HG03342 (cell line): ENCODE measurements at regions not wholly inside any gene's neighbourhood (a gene's known extent, or its start where the extent isn't known, plus 50 kb on each side); places are given as distances from the start of the nearest gene placed in this dataset.
A peak's percentile ranks its signal among the peaks of the same experiment; 100 is the strongest.
"Not testable (repeated sequence)": the region's sequence is repeated elsewhere in the genome, so short reads cannot be mapped to it uniquely, and the experiment has no call there.

Experiments used
- ATAC-seq: cut with Tn5 transposase; IDR thresholded peaks from one replicate; pipeline ENCODE4 v1.9.1; 2021; ENCODE audit warnings: mild to moderate bottlenecking, moderate library complexity; ENCODE audit not compliant: unreplicated experiment

DNA sequence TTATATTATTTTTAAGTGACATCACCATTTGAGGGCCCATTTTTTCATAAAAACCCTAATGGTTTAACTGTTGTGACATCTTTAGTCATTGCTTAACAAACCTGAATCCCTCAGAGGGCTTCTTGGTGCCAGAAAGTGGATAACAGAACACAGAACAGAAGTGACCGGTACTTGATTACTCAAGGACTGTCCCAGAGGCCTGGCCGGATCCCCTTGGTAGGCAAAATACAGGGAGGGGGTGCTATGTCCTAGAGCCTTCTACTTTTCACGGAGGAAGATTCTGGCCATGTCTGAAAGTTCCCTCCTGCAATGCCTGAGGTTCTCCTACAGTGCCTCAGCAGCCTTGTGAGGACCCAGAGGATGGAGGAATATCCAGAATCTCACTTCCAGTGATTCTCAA lies 94.3 kb upstream of the DCLK2 start:
- ATAC-seq = no peak

DNA sequence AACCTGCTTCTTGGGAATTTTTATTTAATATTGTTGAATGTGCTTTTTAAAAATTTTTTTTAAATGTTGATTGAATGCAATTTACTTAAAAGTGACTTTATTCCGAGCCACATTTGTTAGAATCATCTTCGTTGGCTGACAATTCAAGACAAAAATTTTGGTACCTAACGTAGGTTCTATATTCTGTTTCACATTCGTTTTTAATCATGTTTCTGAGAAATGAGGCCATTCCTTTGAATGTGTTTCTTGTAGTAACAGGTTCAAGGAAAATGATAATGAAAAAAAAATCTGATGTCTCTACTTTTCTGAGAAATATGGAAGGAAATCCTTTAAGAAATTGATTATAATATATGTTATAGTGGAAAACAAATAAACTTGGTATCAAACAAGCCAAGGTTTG lies 92.3 kb upstream of the DCLK2 start:
- ATAC-seq = no peak

DNA sequence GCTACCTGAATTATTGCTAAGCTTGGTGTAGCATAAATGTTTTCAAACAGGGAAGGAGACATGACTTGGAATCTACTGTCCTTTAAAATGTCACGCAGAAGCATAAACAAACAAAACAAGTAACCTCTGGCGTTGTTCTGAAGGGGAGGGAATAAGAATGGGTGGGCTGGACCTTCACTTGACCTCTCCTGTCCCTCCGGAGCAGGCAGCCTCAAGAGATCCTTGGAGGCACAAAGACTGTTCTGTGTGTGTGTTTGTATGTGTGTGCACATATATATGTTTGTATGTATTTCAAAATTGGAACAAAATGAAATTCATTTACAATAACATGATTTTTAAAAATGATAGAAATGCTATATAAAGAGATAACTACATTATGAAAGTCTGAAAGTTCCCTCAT lies 91.3 kb upstream of the DCLK2 start:
- ATAC-seq = no peak

DNA sequence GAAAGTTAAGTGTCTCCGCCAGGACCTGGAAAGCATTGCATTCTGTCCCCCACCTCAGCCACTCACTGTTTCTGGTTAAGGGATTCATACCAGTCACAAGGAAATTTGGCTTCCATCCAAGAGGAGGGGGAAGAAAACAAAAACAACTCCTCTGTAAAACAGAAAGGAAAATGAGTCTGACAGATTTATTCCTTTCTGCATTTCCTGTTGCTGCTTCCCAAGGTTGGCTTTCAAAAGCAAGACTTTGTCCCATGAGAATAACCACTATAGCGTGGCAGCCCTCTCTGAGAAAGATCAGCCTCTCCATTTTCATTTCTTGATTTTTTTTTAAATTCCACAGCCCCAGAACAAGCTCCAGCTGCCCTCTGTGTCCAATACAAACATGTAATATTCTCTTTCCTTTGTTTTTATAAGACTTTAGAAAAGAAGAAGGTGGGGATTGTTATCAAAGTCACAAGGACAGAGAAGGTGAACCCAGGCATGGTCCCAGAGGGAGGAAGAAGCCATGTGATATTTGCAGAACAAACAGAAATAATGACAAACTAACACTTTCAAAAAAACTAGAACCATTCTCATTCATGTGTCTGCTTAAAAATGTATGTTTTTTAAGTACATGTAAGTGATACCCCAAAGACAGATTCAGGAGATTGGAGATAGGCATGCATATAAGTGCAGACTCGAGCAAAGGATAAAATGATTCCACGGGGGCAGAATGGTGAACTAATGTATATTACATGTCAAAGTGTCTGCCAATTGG lies 90.7 kb upstream of the DCLK2 start:
- ATAC-seq = no peak

DNA sequence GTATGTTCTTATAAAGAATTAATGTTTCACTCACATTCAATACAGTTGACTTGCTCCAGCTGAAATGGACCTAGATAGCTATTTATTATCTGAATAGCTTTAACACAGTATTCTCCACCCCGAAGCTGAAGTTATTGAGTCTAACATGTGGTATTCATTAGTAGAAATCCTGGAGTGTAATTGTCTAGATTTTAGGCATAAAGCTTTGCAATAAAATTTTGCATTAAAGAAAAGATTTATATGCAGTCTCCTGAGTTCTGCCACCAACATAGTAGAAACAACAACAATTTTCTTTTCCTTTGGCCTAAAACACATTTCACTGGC lies 90.2 kb upstream of the DCLK2 start:
- no peak for ATAC-seq

DNA sequence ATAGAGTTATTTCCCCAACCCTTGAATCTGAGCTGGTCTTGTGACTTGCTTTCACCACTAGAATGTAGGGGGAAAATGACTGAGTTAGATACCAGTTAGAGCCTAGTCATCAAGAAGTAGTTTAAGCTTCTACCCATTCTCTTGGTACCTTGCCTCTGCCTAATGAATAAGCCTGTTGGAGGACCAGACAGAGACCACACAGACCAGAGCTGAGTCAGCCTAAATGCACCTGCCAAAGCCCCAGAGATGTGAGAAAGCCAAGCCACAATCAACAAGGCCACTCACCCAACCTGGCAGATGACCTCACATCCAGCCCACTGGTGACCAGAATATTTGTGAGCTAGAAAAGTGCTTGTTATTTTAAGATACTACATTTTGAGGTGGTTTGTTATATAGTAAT lies 85.2 kb upstream of the DCLK2 start:
- ATAC-seq = no peak

DNA sequence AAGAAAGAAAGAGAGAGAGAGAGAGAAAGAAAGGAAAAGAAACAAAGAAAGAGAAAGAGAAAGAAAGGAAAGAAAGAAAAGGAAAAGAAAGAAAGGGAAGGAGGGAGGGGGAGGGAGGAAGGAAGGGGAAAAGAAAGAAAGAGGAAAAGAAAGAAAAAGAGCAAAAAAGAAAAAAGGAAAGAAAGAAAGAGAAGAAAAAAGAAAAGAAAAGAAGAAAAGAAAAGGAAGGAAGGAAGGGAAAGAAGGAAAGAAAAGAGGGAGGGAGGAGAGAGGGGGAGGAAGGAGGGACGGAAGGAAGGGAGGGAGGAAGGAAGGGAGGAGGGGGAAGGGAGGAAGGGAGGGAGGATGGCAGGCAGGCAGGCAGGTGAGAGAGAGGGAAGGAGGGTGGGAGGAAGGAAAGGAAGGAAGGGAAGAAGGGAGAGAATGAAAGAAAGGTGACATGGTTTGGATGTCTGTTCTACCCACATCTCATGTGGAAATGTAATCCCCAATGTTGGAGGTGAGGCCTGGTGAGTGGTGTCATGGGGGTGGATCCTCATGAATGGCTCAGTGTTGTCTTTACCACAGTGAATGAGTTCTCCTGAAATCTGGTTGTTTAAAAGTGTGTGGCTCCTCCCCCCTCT lies 83.0 kb upstream of the DCLK2 start:
- ATAC-seq = no peak

DNA sequence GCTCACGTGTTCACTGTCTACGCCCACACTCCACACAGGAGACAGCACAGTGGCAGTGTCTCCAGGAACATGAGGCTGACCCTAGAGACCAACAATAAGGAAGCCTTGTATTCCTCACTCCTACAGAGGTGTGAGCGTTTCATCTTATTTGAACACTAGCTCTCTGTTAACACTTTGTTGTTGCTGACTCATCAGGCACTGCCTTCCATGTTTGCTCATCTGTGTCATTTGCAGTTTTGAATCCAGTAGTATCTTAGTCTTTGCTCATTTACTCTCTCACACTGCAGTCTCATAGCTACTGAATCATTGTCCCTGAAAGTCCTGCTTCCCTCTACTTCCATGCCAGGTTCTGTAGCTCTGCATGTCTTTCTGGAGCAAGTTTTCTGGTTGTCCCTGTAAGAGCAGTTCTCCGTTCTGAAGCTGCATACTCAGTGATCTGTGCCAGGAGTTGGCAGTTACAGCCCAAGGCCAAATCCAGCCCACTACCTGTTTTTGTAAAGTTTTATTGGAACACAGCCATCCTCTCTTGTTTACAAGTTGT lies 80.3 kb upstream of the DCLK2 start:
- peak; percentile 75 for ATAC-seq

DNA sequence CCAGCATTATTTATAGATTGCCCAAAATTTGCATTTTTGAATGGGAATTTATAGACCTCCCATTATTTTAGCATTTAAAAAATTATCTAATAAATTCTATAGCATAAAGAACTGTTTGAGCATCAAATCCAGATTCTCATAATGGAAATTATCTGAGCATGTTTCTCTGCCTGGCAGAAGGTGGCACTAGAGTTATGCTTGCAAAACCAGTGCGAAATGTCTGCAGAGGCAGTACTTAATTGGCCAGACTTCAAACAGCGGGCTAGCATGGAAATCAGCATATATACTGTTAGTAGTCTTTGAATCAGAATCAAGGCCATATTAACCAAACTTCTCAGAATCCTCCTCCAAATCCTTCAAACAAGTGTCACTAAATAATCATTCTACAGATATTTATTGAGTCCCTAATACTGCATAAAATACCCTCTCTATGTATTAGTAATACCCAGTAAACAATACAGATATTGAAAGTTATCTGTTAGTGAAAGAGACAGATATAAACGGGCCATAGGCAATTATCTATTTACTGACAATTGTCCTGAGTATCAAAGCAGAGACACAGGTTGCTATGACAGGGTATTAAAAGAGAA lies 78.7 kb upstream of the DCLK2 start:
- no peak for ATAC-seq

DNA sequence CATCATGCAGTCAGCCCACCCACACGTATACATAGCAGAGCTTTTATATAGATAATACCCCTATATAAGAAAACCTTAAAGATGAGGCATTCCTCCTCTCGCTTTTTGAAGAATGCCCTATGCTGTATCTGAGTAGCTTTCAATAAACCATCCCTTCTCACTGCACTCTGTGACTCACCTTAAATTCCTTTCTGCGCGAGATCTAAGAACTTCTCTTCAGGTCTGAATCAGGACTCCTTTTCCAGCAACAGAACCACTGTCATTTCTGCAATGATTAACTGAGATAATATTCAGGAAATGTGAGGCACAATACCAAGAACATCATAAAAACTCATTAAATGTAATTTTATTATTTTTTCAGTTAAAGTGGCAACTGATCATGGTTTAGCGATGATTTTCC lies 76.4 kb upstream of the DCLK2 start:
- no peak for ATAC-seq

DNA sequence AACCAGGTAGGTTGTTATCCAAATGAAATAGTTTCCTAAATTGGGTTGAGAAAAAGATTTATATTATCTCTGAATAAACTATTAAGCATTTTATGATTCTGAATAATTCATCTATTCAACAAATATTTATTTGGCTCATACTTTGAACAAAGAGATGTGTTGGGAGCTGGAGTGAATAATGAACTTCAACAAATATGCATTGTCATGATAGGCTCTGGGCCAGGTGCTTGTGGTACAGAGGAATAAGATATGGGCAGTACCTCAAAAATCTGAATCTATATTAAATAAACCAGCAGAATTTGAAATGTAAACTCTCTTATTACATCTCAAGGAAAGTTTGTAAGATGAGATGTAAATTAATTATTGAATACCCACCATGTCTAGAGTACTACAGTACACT lies 75.7 kb upstream of the DCLK2 start:
- no peak for ATAC-seq

DNA sequence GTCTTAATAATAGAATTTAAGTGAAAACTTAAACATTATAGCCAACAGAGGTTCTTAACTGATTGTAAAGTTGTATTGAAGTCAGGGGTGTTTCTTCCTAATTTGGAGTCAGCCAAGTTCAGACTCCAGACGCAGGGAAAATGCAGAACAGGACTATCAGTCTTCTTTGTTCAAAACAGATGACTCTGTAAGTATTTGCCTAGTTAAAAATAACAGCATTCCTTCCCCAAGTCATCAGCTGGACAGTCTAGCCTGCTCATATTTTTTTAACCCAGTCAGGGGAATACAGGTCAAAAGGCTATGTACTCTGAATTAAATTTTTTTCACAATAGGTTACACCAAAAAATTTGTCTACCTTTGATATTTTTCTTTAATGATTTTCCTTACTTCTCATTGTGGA lies 73.8 kb upstream of the DCLK2 start:
- no peak for ATAC-seq

DNA sequence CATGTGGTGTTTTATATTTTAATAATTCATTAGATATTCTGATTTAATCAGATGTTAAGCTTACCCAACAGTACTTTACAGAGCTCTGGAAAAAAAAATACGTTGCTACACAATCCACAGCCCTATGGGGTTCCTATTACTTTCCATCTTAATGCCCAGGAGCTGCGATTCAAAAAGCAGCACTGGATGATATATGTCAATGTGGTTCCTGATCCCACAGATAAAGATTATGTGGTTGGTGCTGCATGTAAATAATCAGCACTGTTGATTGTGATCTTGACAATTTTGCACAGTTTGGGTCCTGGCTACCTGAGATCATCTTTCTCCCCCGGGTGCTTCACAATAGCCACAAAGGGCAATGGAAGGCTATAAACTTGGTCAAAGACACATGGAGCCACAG lies 72.7 kb upstream of the DCLK2 start:
- no peak for ATAC-seq

DNA sequence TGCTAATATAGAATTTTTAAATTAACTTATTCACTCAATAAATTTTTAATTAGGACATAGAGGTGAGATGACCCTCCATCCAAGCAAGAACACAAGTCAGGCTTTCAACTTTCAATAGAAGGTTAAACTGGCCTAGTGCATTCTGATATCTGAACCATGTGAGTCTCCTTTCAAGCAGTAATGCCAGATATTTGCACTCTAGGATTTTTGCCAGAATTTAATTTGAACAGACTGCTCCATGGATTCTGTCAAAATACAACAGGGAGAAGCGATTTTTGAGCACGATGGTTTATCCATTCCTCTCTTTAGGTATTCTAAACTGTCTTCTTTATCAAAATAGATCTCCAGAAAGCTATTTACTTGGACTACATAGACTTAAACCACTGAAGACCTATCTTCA lies 72.0 kb upstream of the DCLK2 start:
- ATAC-seq = no peak

DNA sequence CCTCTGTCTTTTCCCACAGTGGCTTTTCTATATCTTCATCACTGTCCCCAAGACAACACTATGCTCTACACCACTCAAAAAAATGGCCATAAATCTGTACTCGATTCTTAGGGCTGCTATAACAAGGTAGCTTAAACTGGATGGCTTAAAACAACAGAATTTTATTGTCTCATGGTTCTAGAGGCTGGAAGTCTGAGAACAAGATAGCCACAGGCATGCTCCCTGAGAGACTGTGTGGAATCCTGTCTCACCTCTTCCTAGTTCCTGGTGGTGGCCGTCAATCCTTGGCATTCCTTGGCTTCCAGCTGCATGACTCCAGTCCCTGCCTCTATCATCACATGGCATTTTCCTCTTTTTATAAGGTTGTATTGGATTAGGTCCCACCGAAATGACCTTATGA lies 70.7 kb upstream of the DCLK2 start:
- no peak for ATAC-seq

DNA sequence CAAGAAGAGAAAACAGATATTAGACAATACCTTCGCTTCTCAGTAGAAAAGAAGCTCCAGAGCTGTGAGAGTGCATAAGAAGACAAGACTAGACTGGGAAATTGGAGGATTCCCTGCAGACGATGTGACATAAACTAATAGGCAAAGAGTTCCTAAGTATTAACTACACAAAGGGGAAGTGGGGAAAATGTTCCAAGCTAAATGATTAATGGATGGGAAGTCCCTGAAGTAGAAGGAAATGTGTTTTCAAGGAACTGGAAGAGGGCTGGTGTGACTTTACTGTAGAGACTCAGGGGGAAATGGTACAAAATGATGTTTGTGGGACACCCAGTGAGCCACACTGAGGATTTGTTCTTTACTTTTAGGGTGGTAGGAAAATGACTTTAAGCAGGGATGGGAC lies 69.7 kb upstream of the DCLK2 start:
- ATAC-seq = no peak

DNA sequence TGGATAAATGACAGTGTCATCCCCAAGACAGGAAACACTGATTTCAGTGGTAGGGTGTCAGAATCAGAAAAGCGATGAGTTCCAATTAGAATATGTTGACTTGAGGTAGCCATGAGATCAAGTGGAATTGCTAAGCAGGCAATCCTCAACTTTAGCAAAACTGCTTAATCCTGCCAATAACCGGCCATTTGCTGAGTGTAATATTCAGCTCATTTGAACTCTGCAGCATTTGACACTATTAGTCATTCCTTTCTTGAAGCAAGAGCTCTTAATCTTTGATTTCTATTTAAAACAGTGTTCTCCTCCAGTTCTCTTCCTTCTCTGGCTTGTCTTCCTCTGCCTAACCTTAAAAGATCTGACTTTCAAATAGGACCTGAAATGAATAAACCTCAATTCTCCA lies 68.7 kb upstream of the DCLK2 start:
- no peak for ATAC-seq

DNA sequence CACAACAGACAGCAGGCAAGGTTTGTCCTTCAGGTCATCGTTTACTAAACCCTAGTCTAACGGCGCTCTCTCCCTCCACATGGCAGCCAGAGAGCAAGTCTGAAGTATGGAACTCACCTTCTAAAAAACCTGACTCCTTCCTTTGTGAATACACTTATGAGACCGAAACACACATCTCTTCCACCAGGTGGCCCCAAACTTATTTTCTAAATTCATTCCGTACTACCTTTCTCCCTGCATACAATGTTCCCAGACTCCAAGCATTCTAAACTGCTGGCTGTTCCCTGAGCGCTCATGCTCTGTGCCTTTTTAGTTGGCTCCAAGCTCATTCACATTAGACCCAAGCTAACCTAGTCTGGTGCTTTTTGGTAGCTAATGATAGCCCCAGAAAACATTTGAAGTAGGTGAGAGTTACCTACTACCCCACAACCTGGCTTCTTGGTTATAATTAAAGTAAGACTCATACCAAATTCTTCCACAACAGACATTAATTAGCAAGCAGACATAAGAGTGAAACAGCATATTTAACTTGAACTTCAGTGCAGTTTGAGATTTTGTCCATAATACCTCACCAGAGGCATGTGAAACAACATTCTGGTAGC lies 67.6 kb upstream of the DCLK2 start:
- no peak for ATAC-seq

DNA sequence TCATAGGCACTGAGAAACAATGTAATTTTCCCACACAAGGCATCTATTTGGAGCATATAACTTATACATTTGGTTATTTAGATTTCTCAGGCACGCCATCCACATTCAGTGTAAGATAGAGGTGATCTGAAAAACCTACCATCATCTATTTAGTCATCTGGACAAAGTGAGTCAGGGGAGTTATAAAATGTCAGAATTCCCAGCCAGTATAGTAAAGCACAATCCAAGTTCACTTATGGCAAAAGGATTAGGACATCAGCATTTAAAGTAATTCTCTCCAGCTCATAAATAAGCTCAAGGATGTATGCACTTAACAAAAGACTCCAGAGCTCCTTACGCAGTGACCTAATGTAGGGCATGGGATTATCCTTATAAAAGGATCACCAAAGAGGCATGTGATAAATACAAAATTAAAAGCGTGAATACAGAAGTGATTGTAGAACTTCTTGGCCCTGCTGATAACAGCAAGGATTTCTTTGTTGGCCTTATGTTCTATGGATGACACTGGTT lies 65.3 kb upstream of the DCLK2 start:
- no peak for ATAC-seq

DNA sequence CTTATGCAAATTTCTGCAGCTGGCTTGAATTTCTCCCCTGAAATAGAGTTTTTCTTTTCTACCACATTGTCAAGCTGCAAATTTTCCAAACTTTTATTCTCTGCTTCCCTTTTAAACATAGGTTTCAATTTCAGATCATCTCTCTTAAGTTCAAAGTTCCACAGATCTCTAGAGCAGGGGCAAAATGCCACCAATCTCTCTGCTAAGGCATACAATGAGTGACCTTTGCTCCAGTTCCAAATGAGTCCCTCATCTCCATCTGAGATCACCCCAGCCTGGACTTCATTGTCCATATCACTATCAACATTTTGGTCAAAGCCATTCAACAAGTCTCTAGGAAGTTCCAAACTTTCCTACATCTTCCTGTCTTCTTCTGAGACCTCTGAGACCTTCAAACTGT lies 62.3 kb upstream of the DCLK2 start:
- not testable (repeated sequence) for ATAC-seq

DNA sequence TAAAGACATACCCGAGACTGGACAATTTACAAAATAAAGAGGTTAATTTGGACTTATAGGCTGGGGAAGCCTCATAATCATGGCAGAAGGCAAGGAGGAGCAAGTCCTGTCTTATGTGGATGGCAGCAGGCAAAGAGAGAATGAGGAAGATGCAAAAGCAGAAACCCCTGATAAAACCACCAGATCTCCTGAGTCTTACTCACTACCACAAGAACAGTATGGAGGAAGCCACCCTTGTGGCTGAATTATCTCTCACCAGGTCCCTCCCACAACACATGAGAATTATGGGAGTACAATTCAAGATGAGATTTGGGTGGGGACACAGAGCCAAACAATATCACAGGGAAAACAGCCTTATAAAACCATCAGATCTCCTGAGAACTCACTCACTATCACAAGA lies 61.6 kb upstream of the DCLK2 start:
- not testable (repeated sequence) for ATAC-seq

DNA sequence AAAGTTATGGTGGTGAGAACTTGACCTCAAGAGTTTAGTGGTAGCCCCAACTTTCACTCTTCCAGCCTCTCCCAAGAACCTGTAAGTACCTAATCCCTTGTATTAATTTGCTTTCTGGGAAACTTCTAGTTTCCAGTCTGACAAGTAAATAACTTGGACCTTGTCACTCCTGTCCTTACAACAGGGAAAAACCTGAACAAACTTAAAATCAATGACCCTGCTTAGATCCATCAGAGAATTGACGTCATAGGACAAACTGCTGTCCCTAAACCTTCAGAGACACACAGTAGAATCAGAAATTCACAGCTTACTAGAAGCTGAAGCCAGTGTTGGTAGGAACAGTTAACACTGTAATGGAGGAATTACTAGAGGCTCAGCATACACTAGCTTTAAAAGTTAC lies 60.0 kb upstream of the DCLK2 start:
- no peak for ATAC-seq
